ENCODE measurements at regions not wholly inside any gene's neighbourhood (a gene's known extent, or its start where the extent isn't known, plus 50 kb on each side); places are given as distances from the start of the nearest gene placed in this dataset.
"Not testable (repeated sequence)": the region's sequence is repeated elsewhere in the genome, so short reads cannot be mapped to it uniquely, and the experiment has no call there.

GRCh38 chr5:135177591-135177990 is 143.6 kb upstream of the PITX1 start:
- DNase-seq, result no peak

- DNase-seq, result no peak
These were observed 143.0 kb upstream of the PITX1 start for GRCh38 chr5:135176991-135177390.

GRCh38 chr5:135174315-135175096 is 140.5 kb upstream of the PITX1 start:
- no peak for DNase-seq

- no peak for DNase-seq
These were observed 139.7 kb upstream of the PITX1 start for GRCh38 chr5:135173662-135174290.

GRCh38 chr5:135172718-135173117 is 138.7 kb upstream of the PITX1 start:
- DNase-seq, result no peak

- DNase-seq, result no peak
These were observed 137.3 kb upstream of the PITX1 start for GRCh38 chr5:135171336-135171735.

GRCh38 chr5:135170500-135170899 is 136.5 kb upstream of the PITX1 start:
- no peak for DNase-seq

GRCh38 chr5:135169753-135170152 is 135.7 kb upstream of the PITX1 start:
- no peak for DNase-seq

GRCh38 chr5:135167634-135168033 is 133.6 kb upstream of the PITX1 start:
- DNase-seq, result no peak

- not testable (repeated sequence) for DNase-seq
These were observed 131.0 kb upstream of the PITX1 start for GRCh38 chr5:135164873-135165614.

GRCh38 chr5:135163964-135164363 is 129.9 kb upstream of the PITX1 start:
- DNase-seq, result no peak

GRCh38 chr5:135163391-135163790 is 129.4 kb upstream of the PITX1 start:
- DNase-seq, result no peak

GRCh38 chr5:135162661-135163265 is 128.7 kb upstream of the PITX1 start:
- no peak for DNase-seq

- DNase-seq, result no peak
These were observed 127.2 kb upstream of the PITX1 start for GRCh38 chr5:135161221-135161620.

GRCh38 chr5:135160036-135160675 is 126.1 kb upstream of the PITX1 start:
- DNase-seq, result no peak

GRCh38 chr5:135159626-135160025 is 125.6 kb upstream of the PITX1 start:
- no peak for DNase-seq

GRCh38 chr5:135158982-135159381 is 125.0 kb upstream of the PITX1 start:
- DNase-seq, result no peak

GRCh38 chr5:135158314-135158697 is 124.3 kb upstream of the PITX1 start:
- DNase-seq, result no peak

GRCh38 chr5:135157421-135158313 is 123.6 kb upstream of the PITX1 start:
- DNase-seq, result no peak

- DNase-seq, result no peak
These were observed 122.8 kb upstream of the PITX1 start for GRCh38 chr5:135156715-135157404.

- DNase-seq, result no peak
These were observed 122.3 kb upstream of the PITX1 start for GRCh38 chr5:135156337-135156714.
